ENCODE measurements at regions not wholly inside any gene's neighbourhood (a gene's known extent, or its start where the extent isn't known, plus 50 kb on each side); places are given as distances from the start of the nearest gene placed in this dataset.

DNA sequence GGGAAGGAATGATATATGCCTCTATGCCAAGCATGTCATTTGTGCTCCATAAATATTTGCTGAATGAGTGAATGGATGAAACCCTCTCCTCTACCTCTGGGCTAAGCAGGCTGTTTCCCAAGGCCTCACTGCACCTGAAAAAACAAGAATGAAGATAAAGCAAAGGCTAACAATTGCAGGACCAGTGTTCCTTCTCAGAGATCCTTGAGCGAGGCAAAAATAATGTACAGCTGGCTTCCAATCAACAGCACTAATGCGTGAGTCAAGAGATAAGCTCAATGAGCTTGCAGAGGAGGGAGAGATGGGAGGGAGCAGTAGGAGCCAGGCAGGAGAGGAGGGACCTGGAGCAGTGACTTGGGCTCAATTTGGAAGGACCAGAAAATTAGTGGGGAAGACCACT lies 144.5 kb upstream of the NFE2L3 start:
- no peaks in the 10 kb centered on the region for H3K36me3 ChIP-seq (ENCODE audit: control insufficient read depth, insufficient read depth, low read length)
- no peaks in the 10 kb centered on the region for H3K4me1 ChIP-seq
- TF ChIP-seq, protein P1, sequence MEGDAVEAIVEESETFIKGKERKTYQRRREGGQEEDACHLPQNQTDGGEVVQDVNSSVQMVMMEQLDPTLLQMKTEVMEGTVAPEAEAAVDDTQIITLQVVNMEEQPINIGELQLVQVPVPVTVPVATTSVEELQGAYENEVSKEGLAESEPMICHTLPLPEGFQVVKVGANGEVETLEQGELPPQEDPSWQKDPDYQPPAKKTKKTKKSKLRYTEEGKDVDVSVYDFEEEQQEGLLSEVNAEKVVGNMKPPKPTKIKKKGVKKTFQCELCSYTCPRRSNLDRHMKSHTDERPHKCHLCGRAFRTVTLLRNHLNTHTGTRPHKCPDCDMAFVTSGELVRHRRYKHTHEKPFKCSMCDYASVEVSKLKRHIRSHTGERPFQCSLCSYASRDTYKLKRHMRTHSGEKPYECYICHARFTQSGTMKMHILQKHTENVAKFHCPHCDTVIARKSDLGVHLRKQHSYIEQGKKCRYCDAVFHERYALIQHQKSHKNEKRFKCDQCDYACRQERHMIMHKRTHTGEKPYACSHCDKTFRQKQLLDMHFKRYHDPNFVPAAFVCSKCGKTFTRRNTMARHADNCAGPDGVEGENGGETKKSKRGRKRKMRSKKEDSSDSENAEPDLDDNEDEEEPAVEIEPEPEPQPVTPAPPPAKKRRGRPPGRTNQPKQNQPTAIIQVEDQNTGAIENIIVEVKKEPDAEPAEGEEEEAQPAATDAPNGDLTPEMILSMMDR (IDR thresholded peaks at IDR 0.05), result no peak

GRCh38 chr7:26008428-26008827 lies 143.6 kb upstream of the NFE2L3 start:
- no peak overlapping the region for H3K27ac ChIP-seq
- no peaks in the 10 kb centered on the region for H3K36me3 ChIP-seq (ENCODE audit: control insufficient read depth, insufficient read depth, low read length)
- H3K27me3 ChIP-seq (ENCODE audit: control insufficient read depth, insufficient read depth, low read length), result no peaks in the 10 kb centered on the region
- no peaks in the 10 kb centered on the region for H3K9me3 ChIP-seq (ENCODE audit: control insufficient read depth, low read length)
- H3K9ac ChIP-seq, result no peak overlapping the region
- TF ChIP-seq, protein P1 (IDR thresholded peaks at IDR 0.05), result no peak
- no peak overlapping the region for H3K4me3 ChIP-seq (ENCODE audit: low read depth, low read length)
- no peak overlapping the region for H2AFZ ChIP-seq
- H3K4me1 ChIP-seq, result no peaks in the 10 kb centered on the region
- H3K79me2 ChIP-seq, result no peaks in the 10 kb centered on the region
- H3K4me2 ChIP-seq (ENCODE audit: low read length), result no peak overlapping the region

More for the DNA sequence above, 144.5 kb upstream of the NFE2L3 start:
- H3K27me3 ChIP-seq (ENCODE audit: control insufficient read depth, insufficient read depth, low read length), result no peaks in the 10 kb centered on the region
- H3K9ac ChIP-seq, result no peak overlapping the region
- no peak overlapping the region for H3K4me2 ChIP-seq (ENCODE audit: low read length)
- no peaks in the 10 kb centered on the region for H3K9me3 ChIP-seq (ENCODE audit: control insufficient read depth, low read length)
- H3K4me3 ChIP-seq (ENCODE audit: low read depth, low read length), result no peak overlapping the region
- H3K27ac ChIP-seq, result no peak overlapping the region
- no peaks in the 10 kb centered on the region for H3K79me2 ChIP-seq
- H2AFZ ChIP-seq, result no peak overlapping the region

DNA sequence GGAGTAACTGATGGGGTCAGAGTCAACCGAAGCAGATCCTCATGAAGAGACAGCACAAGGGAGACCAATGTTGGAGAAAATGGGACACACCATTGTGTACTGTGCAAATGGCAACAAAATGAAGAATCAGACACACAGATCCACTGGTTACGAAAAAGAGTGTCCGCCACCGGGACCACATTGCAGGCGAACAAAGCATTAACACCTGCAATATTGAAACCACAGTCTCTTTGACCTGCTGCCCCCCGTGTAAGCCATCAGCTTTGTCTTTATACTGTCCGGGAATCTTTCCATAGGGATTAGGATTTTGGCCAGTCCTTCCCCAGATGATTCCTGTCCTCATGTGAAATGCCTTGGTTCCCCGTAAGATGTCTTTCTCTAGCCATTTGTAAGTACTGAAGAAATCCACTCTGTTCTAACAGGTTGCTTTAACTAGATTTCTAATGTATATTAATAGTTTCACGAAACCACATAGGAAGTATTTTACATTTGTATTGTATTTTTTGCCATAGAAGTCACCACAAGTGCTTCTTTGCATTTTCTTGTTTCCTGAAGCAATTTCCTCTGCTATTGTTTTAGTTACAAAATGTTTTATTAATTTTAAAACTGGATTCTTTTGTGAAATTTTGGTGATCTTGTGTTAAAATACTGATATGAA lies 140.8 kb upstream of the NFE2L3 start:
- H3K9me3 ChIP-seq (ENCODE audit: control insufficient read depth, low read length), result no peaks in the 10 kb centered on the region
- TF ChIP-seq, protein P1 (IDR thresholded peaks at IDR 0.05), result no peak
- H3K9ac ChIP-seq, result no peak overlapping the region
- H3K4me3 ChIP-seq (ENCODE audit: low read depth, low read length), result no peak overlapping the region
- H3K4me1 ChIP-seq, result no peaks in the 10 kb centered on the region
- no peak overlapping the region for H3K4me2 ChIP-seq (ENCODE audit: low read length)
- H3K36me3 ChIP-seq (ENCODE audit: control insufficient read depth, insufficient read depth, low read length), result no peaks in the 10 kb centered on the region
- H3K27me3 ChIP-seq (ENCODE audit: control insufficient read depth, insufficient read depth, low read length), result no peaks in the 10 kb centered on the region
- H3K27ac ChIP-seq, result no peak overlapping the region
- H3K79me2 ChIP-seq, result no peaks in the 10 kb centered on the region
- H2AFZ ChIP-seq, result no peak overlapping the region

DNA sequence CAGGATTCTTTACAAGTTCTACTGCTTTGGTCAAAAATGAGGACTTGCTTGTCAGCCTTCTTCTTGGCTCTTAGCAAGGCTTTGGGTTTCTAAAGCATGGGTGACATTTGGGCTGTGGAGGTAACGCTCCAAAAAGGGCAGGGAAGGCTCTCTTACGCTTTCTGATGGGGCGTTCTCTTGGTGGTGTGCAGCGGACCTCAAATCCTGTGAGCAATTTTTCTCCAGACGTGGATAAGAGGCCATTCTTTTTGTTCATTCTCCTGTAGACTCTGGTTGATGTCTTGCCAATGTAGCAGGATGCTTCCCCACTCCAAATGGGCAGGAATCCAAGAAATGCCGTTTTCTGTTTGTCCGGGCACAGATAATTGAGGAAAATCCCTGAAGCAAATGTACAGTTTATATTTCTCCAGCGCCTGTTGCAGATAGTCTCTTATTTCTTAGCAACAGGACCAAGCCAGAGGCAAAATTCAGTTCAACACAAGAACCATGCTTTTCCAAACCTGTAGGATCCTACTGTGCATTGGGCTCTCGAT lies 138.4 kb upstream of the NFE2L3 start:
- Histone ChIP-seq H3K36me3 (ENCODE audit: control insufficient read depth, insufficient read depth, low read length) (no peaks in the 10 kb centered on the region), H3K27ac (no peak overlapping the region), H3K79me2 (no peaks in the 10 kb centered on the region), H3K4me1 (no peaks in the 10 kb centered on the region), H3K4me2 (ENCODE audit: low read length) (no peak overlapping the region), H3K4me3 (ENCODE audit: low read depth, low read length) (no peak overlapping the region), H3K9me3 (ENCODE audit: control insufficient read depth, low read length) (no peaks in the 10 kb centered on the region), H3K9ac (no peak overlapping the region), H3K27me3 (ENCODE audit: control insufficient read depth, insufficient read depth, low read length) (no peaks in the 10 kb centered on the region), H2AFZ (no peak overlapping the region)
- TF ChIP-seq, protein P1 (IDR thresholded peaks at IDR 0.05), result no peak

DNA sequence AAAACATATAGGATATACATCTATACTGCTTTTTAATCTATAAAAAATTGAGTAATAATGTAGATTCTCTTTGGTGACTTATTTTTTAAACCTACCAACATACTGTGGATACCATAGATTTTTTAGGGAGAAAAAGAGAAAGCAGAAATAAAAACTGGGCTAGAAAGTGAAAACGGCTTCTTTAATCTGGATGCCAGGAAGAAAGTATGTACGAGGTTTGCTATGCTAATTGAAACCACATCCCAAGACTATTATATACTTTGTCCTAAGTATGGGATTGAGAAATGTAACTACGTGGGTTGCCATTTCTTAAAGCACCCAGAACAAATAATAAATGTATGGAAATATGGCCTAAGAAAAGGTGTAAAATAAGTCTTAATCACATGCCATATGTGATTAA lies 129.0 kb upstream of the NFE2L3 start:
- TF ChIP-seq, protein P1 (IDR thresholded peaks at IDR 0.05), result no peak
- Histone ChIP-seq H3K27me3 (ENCODE audit: control insufficient read depth, insufficient read depth, low read length) (no peaks in the 10 kb centered on the region), H3K4me2 (ENCODE audit: low read length) (no peak overlapping the region), H3K4me1 (no peaks in the 10 kb centered on the region), H2AFZ (no peak overlapping the region), H3K9me3 (ENCODE audit: control insufficient read depth, low read length) (no peaks in the 10 kb centered on the region), H3K27ac (no peak overlapping the region), H3K4me3 (ENCODE audit: low read depth, low read length) (no peak overlapping the region), H3K79me2 (no peaks in the 10 kb centered on the region), H3K36me3 (ENCODE audit: control insufficient read depth, insufficient read depth, low read length) (no peaks in the 10 kb centered on the region), H3K9ac (no peak overlapping the region)
